ENCODE measurements at regions not wholly inside any gene's neighbourhood (a gene's known extent, or its start where the extent isn't known, plus 50 kb on each side); places are given as distances from the start of the nearest gene placed in this dataset.

- H3K9me3 ChIP-seq = no peaks in the 10 kb centered on the region
- no peak overlapping the region for H3K4me3 ChIP-seq (ENCODE audit: low read depth in 2 of 2, low read length in 1 of 2)
- no peak for TF ChIP-seq NRF1 (IDR thresholded peaks at IDR 0.05; ENCODE audit: low read depth, low read length)
- TF ChIP-seq EP300 (IDR thresholded peaks at IDR 0.05; ENCODE audit: borderline replicate concordance in 1 of 2, low read depth in 1 of 2, low read length in 1 of 2) = no peak
- TF ChIP-seq IRF3 (IDR thresholded peaks at IDR 0.05; ENCODE audit: low read depth, low read length) = no peak
- no peak for TF ChIP-seq NFIC (IDR thresholded peaks at IDR 0.05; ENCODE audit: borderline replicate concordance)
- TF ChIP-seq FOXJ3 (CRISPR knock-in tag; IDR thresholded peaks at IDR 0.05) = no peak
- TF ChIP-seq GATA2 (CRISPR knock-in tag; IDR thresholded peaks at IDR 0.05) = no peak
- no peak for TF ChIP-seq FOSL2 (IDR thresholded peaks at IDR 0.05; ENCODE audit: borderline replicate concordance, low read depth)
- no peak for TF ChIP-seq SIN3A (IDR thresholded peaks at IDR 0.05; ENCODE audit: borderline replicate concordance, low read depth, low read length)
- no peak for TF ChIP-seq TCF12 (IDR thresholded peaks at IDR 0.05)
- no peak for TF ChIP-seq GABPA (IDR thresholded peaks at IDR 0.05; ENCODE audit: low read depth)
- no peak for TF ChIP-seq SMC3 (IDR thresholded peaks at IDR 0.05; ENCODE audit: low read depth, low read length)
- TF ChIP-seq FOXM1 (IDR thresholded peaks at IDR 0.05; ENCODE audit: low read depth) = no peak
- H3F3A ChIP-seq (replicated peaks; ENCODE audit: insufficient read depth) = no peaks in the 10 kb centered on the region
- ChIA-PET CTCF (no interaction called here), POLR2A (no interaction called here)
- H3K27me3 ChIP-seq (ENCODE audit: insufficient read depth) = no peaks in the 10 kb centered on the region
- no peaks in the 10 kb centered on the region for H3K79me2 ChIP-seq (ENCODE audit: insufficient read depth)
- H3K36me3 ChIP-seq (replicated peaks in 1 of 2; ENCODE audit: control insufficient read depth in 1 of 2, insufficient read depth in 2 of 2, low read length in 1 of 2) = no peaks in the 10 kb centered on the region
- H3K9ac ChIP-seq = no peak overlapping the region
- H2AFZ ChIP-seq (ENCODE audit: low read depth) = no peak overlapping the region
- no peak for DNase-seq
- H3K4me1 ChIP-seq (ENCODE audit: control insufficient read depth in 1 of 2, insufficient read depth in 2 of 2, low read depth in 1 of 2, low read length in 1 of 2) = peaks cover 0 to 6% of the 10 kb centered on the region in 2 experiments; a peak in 3 of 4 replicates
- WGBS (ENCODE audit: low lambda C conversion rate) = 63% methylated on average over 3 of the region's 3 CpGs
- no peaks in the 10 kb centered on the region for H4K20me1 ChIP-seq (ENCODE audit: insufficient read depth)
- no peak overlapping the region for H3K4me2 ChIP-seq
- H3K27ac ChIP-seq (ENCODE audit: low read depth in 2 of 2, low read length in 1 of 2) = no peak overlapping the region
- H3K9me2 ChIP-seq = no peaks in the 10 kb centered on the region
Measured at GRCh38 chr11:92762121-92762540, 207.3 kb upstream of the MTNR1B start.

GRCh38 chr11:92763336-92763735 lies 206.1 kb upstream of the MTNR1B start:
- no peaks in the 10 kb centered on the region for H3K27me3 ChIP-seq (ENCODE audit: insufficient read depth)
- POLR2A ChIA-PET = no interaction called here
- DNase-seq = no peak
- no peaks in the 10 kb centered on the region for H4K20me1 ChIP-seq (ENCODE audit: insufficient read depth)
- H3K4me2 ChIP-seq = no peak overlapping the region
- no peaks in the 10 kb centered on the region for H3F3A ChIP-seq (replicated peaks; ENCODE audit: insufficient read depth)
- H3K9ac ChIP-seq = no peak overlapping the region
- no peaks in the 10 kb centered on the region for H3K9me2 ChIP-seq
- H3K9me3 ChIP-seq = no peaks in the 10 kb centered on the region
- H3K36me3 ChIP-seq (replicated peaks in 1 of 2; ENCODE audit: control insufficient read depth in 1 of 2, insufficient read depth in 2 of 2, low read length in 1 of 2) = no peaks in the 10 kb centered on the region
- peaks cover 0 to 6% of the 10 kb centered on the region in 2 experiments; a peak in 3 of 4 replicates for H3K4me1 ChIP-seq (ENCODE audit: control insufficient read depth in 1 of 2, insufficient read depth in 2 of 2, low read depth in 1 of 2, low read length in 1 of 2)
- TF ChIP-seq FOSL2 (IDR thresholded peaks at IDR 0.05; ENCODE audit: borderline replicate concordance, low read depth) = no peak
- CTCF ChIA-PET = interaction anchor here (1.2 kb wide), 1 partner anchor 123 kb away, joined by 3 read pairs; no protein-coding TSS in a partner anchor
- no peaks in the 10 kb centered on the region for H3K79me2 ChIP-seq (ENCODE audit: insufficient read depth)
- no peak overlapping the region for H3K27ac ChIP-seq (ENCODE audit: low read depth in 2 of 2, low read length in 1 of 2)
- no peak overlapping the region for H3K4me3 ChIP-seq (ENCODE audit: low read depth in 2 of 2, low read length in 1 of 2)
- H2AFZ ChIP-seq (ENCODE audit: low read depth) = no peak overlapping the region

GRCh38 chr11:92764128-92764527 lies 205.3 kb upstream of the MTNR1B start:
- Histone ChIP-seq H3K36me3 (replicated peaks in 1 of 2; ENCODE audit: control insufficient read depth in 1 of 2, insufficient read depth in 2 of 2, low read length in 1 of 2) (no peaks in the 10 kb centered on the region), H3F3A (replicated peaks; ENCODE audit: insufficient read depth) (no peaks in the 10 kb centered on the region), H3K27me3 (ENCODE audit: insufficient read depth) (no peaks in the 10 kb centered on the region), H3K9ac (no peak overlapping the region), H3K9me3 (no peaks in the 10 kb centered on the region), H3K79me2 (ENCODE audit: insufficient read depth) (no peaks in the 10 kb centered on the region), H2AFZ (ENCODE audit: low read depth) (no peak overlapping the region), H3K4me1 (ENCODE audit: control insufficient read depth in 1 of 2, insufficient read depth in 2 of 2, low read depth in 1 of 2, low read length in 1 of 2) (peaks cover 0 to 6% of the 10 kb centered on the region in 2 experiments; a peak in 3 of 4 replicates), H3K4me3 (ENCODE audit: low read depth in 2 of 2, low read length in 1 of 2) (no peak overlapping the region), H3K4me2 (no peak overlapping the region), H4K20me1 (ENCODE audit: insufficient read depth) (no peaks in the 10 kb centered on the region), H3K27ac (ENCODE audit: low read depth in 2 of 2, low read length in 1 of 2) (no peak overlapping the region), H3K9me2 (no peaks in the 10 kb centered on the region)
- POLR2A ChIA-PET = no interaction called here
- CTCF ChIA-PET = interaction anchor here (0.7 to 1.2 kb wide), 2 partner anchors 122 to 1157 kb away, joined by 3 to 4 read pairs; no protein-coding TSS in a partner anchor
- WGBS (ENCODE audit: low lambda C conversion rate) = 56% methylated on average over 4 of the region's 4 CpGs
- TF ChIP-seq RXRA (IDR thresholded peaks at IDR 0.05; ENCODE audit: borderline replicate concordance, low read depth) (no peak), TCF12 (IDR thresholded peaks at IDR 0.05) (no peak), MEF2A (IDR thresholded peaks at IDR 0.05; ENCODE audit: borderline replicate concordance, low read depth) (no peak), FOXM1 (IDR thresholded peaks at IDR 0.05; ENCODE audit: low read depth) (no peak), TEAD4 (IDR thresholded peaks at IDR 0.05; ENCODE audit: borderline replicate concordance, insufficient read depth) (no peak), YY1 (IDR thresholded peaks at IDR 0.05; ENCODE audit: low read depth) (no peak), SIN3A (IDR thresholded peaks at IDR 0.05; ENCODE audit: borderline replicate concordance, low read depth, low read length) (no peak), MAX (IDR thresholded peaks at IDR 0.05; ENCODE audit: low read depth) (no peak), USF2 (IDR thresholded peaks at IDR 0.05; ENCODE audit: borderline replicate concordance, low read depth, low read length) (no peak), POLR2AphosphoS5 (IDR thresholded peaks at IDR 0.05; ENCODE audit: low read depth, low read length) (no peak), IRF3 (IDR thresholded peaks at IDR 0.05; ENCODE audit: low read depth, low read length) (no peak), RAD21 (IDR thresholded peaks at IDR 0.05; ENCODE audit: low read length) (no peak)
- no peak for DNase-seq

Measured in SK-N-SH (cell line).